ENCODE measurements at regions not wholly inside any gene's neighbourhood (a gene's known extent, or its start where the extent isn't known, plus 50 kb on each side); places are given as distances from the start of the nearest gene placed in this dataset.

- Histone ChIP-seq H3K4me3 (no peak overlapping the region), H3K9me3 (no peaks in the 10 kb centered on the region), H3K4me1 (no peaks in the 10 kb centered on the region), H3K27ac (no peak overlapping the region), H3K36me3 (no peaks in the 10 kb centered on the region), H3K27me3 (peaks cover 0 to 7% of the 10 kb centered on the region in 2 donors)
- no peak for DNase-seq (ENCODE audit: low spot score in 2 of 2)
- intact Hi-C loops (cut with DNase I; ENCODE audit: low total_unique reads) = no loop called here
- TF ChIP-seq CTCF (IDR thresholded peaks at IDR 0.05) = no peak
- TF ChIP-seq POLR2AphosphoS5 (IDR thresholded peaks at IDR 0.05) = no peak
- no peak for TF ChIP-seq POLR2A (IDR thresholded peaks at IDR 0.05)
Measured at GRCh38 chr13:30042891-30043630, 192.6 kb upstream of the UBL3 start.

- Histone ChIP-seq H3K9me3 (no peaks in the 10 kb centered on the region), H3K4me3 (no peak overlapping the region), H3K36me3 (no peaks in the 10 kb centered on the region), H3K27me3 (peaks cover 0 to 7% of the 10 kb centered on the region in 2 donors), H3K4me1 (no peaks in the 10 kb centered on the region), H3K27ac (no peak overlapping the region)
- no peak for TF ChIP-seq POLR2AphosphoS5 (IDR thresholded peaks at IDR 0.05)
- no peak for TF ChIP-seq CTCF (IDR thresholded peaks at IDR 0.05)
- no peak for TF ChIP-seq POLR2A (IDR thresholded peaks at IDR 0.05)
- intact Hi-C loops (cut with DNase I; ENCODE audit: low total_unique reads) = no loop called here
- DNase-seq (ENCODE audit: low spot score in 2 of 2) = no peak
Measured at GRCh38 chr13:30042272-30042671, 191.9 kb upstream of the UBL3 start.

- no peaks in the 10 kb centered on the region for H3K4me1 ChIP-seq
- TF ChIP-seq POLR2AphosphoS5 (IDR thresholded peaks at IDR 0.05) = no peak
- TF ChIP-seq POLR2A (IDR thresholded peaks at IDR 0.05) = no peak
- no peak for TF ChIP-seq CTCF (IDR thresholded peaks at IDR 0.05)
- no peaks in the 10 kb centered on the region for H3K9me3 ChIP-seq
- peaks cover 0 to 7% of the 10 kb centered on the region in 2 donors for H3K27me3 ChIP-seq
- no peaks in the 10 kb centered on the region for H3K36me3 ChIP-seq
- no peak overlapping the region for H3K27ac ChIP-seq
- intact Hi-C loops (cut with DNase I; ENCODE audit: low total_unique reads) = no loop called here
- H3K4me3 ChIP-seq = no peak overlapping the region
- DNase-seq (ENCODE audit: low spot score in 2 of 2) = no peak
Measured at GRCh38 chr13:30039511-30039911, 189.1 kb upstream of the UBL3 start.

- Histone ChIP-seq H3K36me3 (no peaks in the 10 kb centered on the region), H3K27ac (no peak overlapping the region), H3K9me3 (no peaks in the 10 kb centered on the region), H3K4me1 (no peaks in the 10 kb centered on the region), H3K27me3 (peaks cover 0 to 7% of the 10 kb centered on the region in 2 donors), H3K4me3 (no peak overlapping the region)
- no peak for DNase-seq (ENCODE audit: low spot score in 2 of 2)
- intact Hi-C loops (cut with DNase I; ENCODE audit: low total_unique reads) = no loop called here
- TF ChIP-seq POLR2A (IDR thresholded peaks at IDR 0.05) (no peak), POLR2AphosphoS5 (IDR thresholded peaks at IDR 0.05) (no peak), CTCF (IDR thresholded peaks at IDR 0.05) (no peak)
Measured at GRCh38 chr13:30038884-30039283, 188.5 kb upstream of the UBL3 start.

- TF ChIP-seq POLR2A (IDR thresholded peaks at IDR 0.05) = no peak
- TF ChIP-seq POLR2AphosphoS5 (IDR thresholded peaks at IDR 0.05) = no peak
- no peak for TF ChIP-seq CTCF (IDR thresholded peaks at IDR 0.05)
- intact Hi-C loops (cut with DNase I; ENCODE audit: low total_unique reads) = no loop called here
- Histone ChIP-seq H3K4me3 (no peak overlapping the region), H3K9me3 (no peaks in the 10 kb centered on the region), H3K4me1 (no peaks in the 10 kb centered on the region), H3K27me3 (peaks cover 0 to 7% of the 10 kb centered on the region in 2 donors), H3K36me3 (no peaks in the 10 kb centered on the region), H3K27ac (no peak overlapping the region)
- no peak for DNase-seq (ENCODE audit: low spot score in 2 of 2)
Measured at GRCh38 chr13:30037766-30038165, 187.3 kb upstream of the UBL3 start.

Measured in breast epithelium (tissue), 4 donors.